HEK293 (cell line): ENCODE measurements at regions not wholly inside any gene's neighbourhood (a gene's known extent, or its start where the extent isn't known, plus 50 kb on each side); places are given as distances from the start of the nearest gene placed in this dataset.

Experiments used
- SCRT2 ChIP-seq: fragments of 450-650 bp; formaldehyde crosslinking; IDR thresholded peaks from 2 replicates; pipeline ENCODE4 v1.5.1; 2016; ENCODE audit warnings: missing biosample characterization, missing genetic modification characterization
- ZBTB20 ChIP-seq: fragments of 450-650 bp; formaldehyde crosslinking; IDR thresholded peaks from 2 replicates; pipeline ENCODE4 v1.5.1; 2016; ENCODE audit warnings: missing biosample characterization, missing genetic modification characterization
- ZBTB7A ChIP-seq: fragments of 450-650 bp; formaldehyde crosslinking; IDR thresholded peaks from 2 replicates; pipeline ENCODE4 v1.5.1; 2016; ENCODE audit warnings: low read depth, missing biosample characterization, missing genetic modification characterization
- ZFP41 ChIP-seq: fragments of 450-650 bp; formaldehyde crosslinking; IDR thresholded peaks from 2 replicates; pipeline ENCODE4 v1.5.1; 2016; ENCODE audit warnings: missing biosample characterization, missing genetic modification characterization, borderline replicate concordance
- ZNF146 ChIP-seq: fragments of 450-650 bp; formaldehyde crosslinking; IDR thresholded peaks from 2 replicates; pipeline ENCODE4 v1.5.1; 2016; ENCODE audit warnings: missing biosample characterization, missing genetic modification characterization
- ZNF169 ChIP-seq: fragments of 450-650 bp; formaldehyde crosslinking; IDR thresholded peaks from 2 replicates; pipeline ENCODE4 v1.5.1; 2016; ENCODE audit warnings: missing biosample characterization, missing genetic modification characterization
- ZNF24 ChIP-seq: fragments of 450-650 bp; formaldehyde crosslinking; IDR thresholded peaks from 2 replicates; pipeline ENCODE4 v1.5.1; 2016; ENCODE audit warnings: missing biosample characterization, missing genetic modification characterization
- ZNF311 ChIP-seq: fragments of 450-650 bp; formaldehyde crosslinking; IDR thresholded peaks from 2 replicates; pipeline ENCODE4 v1.5.1; 2017; ENCODE audit warnings: missing biosample characterization, missing genetic modification characterization, borderline replicate concordance
- ZNF350 ChIP-seq: fragments of 450-650 bp; formaldehyde crosslinking; IDR thresholded peaks from 2 replicates; pipeline ENCODE4 v1.5.0; 2017; ENCODE audit warnings: missing biosample characterization, mild to moderate bottlenecking, missing genetic modification characterization
- ZNF423 ChIP-seq: fragments of 450-650 bp; formaldehyde crosslinking; IDR thresholded peaks from 2 replicates; pipeline ENCODE4 v1.5.1; 2016; ENCODE audit warnings: missing biosample characterization, missing genetic modification characterization
- ZNF529 ChIP-seq: fragments of 450-650 bp; formaldehyde crosslinking; IDR thresholded peaks from 2 replicates; pipeline ENCODE4 v1.5.1; 2017; ENCODE audit warnings: missing genetic modification characterization, missing biosample characterization; ENCODE audit not compliant: insufficient replicate concordance
- ZNF596 ChIP-seq: fragments of 450-650 bp; IDR thresholded peaks from 2 replicates; pipeline ENCODE4 v1.5.0; 2018; ENCODE audit warnings: missing biosample characterization, mild to moderate bottlenecking, missing genetic modification characterization, moderate library complexity
- ZNF621 ChIP-seq: fragments of 450-650 bp; formaldehyde crosslinking; IDR thresholded peaks from 2 replicates; pipeline ENCODE4 v1.5.1; 2017; ENCODE audit warnings: missing biosample characterization, missing genetic modification characterization
- ZNF660 ChIP-seq: fragments of 450-650 bp; IDR thresholded peaks from 2 replicates; pipeline ENCODE4 v1.5.1; 2018; ENCODE audit warnings: missing biosample characterization, mild to moderate bottlenecking, missing genetic modification characterization
- ZXDB ChIP-seq: fragments of 450-650 bp; formaldehyde crosslinking; IDR thresholded peaks from 2 replicates; pipeline ENCODE4 v1.5.1; 2016; ENCODE audit warnings: missing biosample characterization, missing genetic modification characterization
- TF ChIP-seq, protein P1 (sequence below): fragments of 450-650 bp; formaldehyde crosslinking; IDR thresholded peaks from 2 replicates; pipeline ENCODE4 v1.5.1; 2017; ENCODE audit warnings: missing biosample characterization, missing genetic modification characterization
- TF ChIP-seq, protein P2 (sequence below): fragments of 450-650 bp; IDR thresholded peaks from 2 replicates; pipeline ENCODE4 v1.5.1; 2018; ENCODE audit warnings: missing biosample characterization, mild to moderate bottlenecking, missing genetic modification characterization
- TF ChIP-seq, protein P3 (sequence below): fragments of 450-650 bp; formaldehyde crosslinking; IDR thresholded peaks from 2 replicates; pipeline ENCODE4 v1.5.1; 2017; ENCODE audit warnings: missing biosample characterization, missing genetic modification characterization
- TF ChIP-seq, protein P4 (sequence below): fragments of 450-650 bp; formaldehyde crosslinking; IDR thresholded peaks from 2 replicates; pipeline ENCODE4 v1.5.1; 2016; ENCODE audit warnings: missing biosample characterization, missing genetic modification characterization
- TF ChIP-seq, protein P5 (sequence below): fragments of 450-650 bp; formaldehyde crosslinking; IDR thresholded peaks from 2 replicates; pipeline ENCODE4 v1.5.1; 2016; ENCODE audit warnings: missing biosample characterization, missing genetic modification characterization
- TF ChIP-seq, protein P6 (sequence below): fragments of 450-650 bp; formaldehyde crosslinking; IDR thresholded peaks from 2 replicates; pipeline ENCODE4 v1.5.1; 2016; ENCODE audit warnings: missing biosample characterization, missing genetic modification characterization
- TF ChIP-seq, protein P7 (sequence below): fragments of 450-650 bp; formaldehyde crosslinking; IDR thresholded peaks from 2 replicates; pipeline ENCODE4 v1.5.1; 2016; ENCODE audit warnings: missing biosample characterization, missing genetic modification characterization, low read depth
- TF ChIP-seq, protein P8 (sequence below): fragments of 450-650 bp; formaldehyde crosslinking; IDR thresholded peaks from 2 replicates; pipeline ENCODE4 v1.5.1; 2016; ENCODE audit warnings: missing biosample characterization, missing genetic modification characterization
- TF ChIP-seq, protein P9 (sequence below): fragments of 450-650 bp; formaldehyde crosslinking; IDR thresholded peaks from 2 replicates; pipeline ENCODE4 v1.5.1; 2016; ENCODE audit warnings: missing biosample characterization, missing genetic modification characterization
- TF ChIP-seq, protein P10 (sequence below): fragments of 450-650 bp; formaldehyde crosslinking; IDR thresholded peaks from 2 replicates; pipeline ENCODE4 v1.5.1; 2016; ENCODE audit warnings: missing biosample characterization, missing genetic modification characterization

DNA sequence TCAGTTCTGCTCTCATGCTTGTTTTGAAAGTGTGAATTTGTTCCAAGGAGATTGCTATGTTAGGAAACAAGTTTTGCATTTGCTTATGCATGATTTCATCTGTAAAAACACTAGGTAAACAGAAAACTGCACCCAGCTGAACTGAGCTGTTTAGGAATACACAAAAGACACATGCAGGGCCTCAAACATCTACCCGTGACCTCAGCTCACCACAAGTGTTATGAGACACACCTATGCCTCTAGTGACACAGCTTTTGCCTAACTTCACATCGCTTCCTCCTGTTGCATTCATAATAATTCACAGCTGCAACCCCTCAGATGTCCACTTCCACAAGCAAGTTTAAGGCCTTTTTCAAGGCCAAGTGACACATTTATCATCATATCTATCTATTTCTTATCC lies 98.0 kb upstream of the SLC24A3 start (continued):
- TF ChIP-seq, protein P1, sequence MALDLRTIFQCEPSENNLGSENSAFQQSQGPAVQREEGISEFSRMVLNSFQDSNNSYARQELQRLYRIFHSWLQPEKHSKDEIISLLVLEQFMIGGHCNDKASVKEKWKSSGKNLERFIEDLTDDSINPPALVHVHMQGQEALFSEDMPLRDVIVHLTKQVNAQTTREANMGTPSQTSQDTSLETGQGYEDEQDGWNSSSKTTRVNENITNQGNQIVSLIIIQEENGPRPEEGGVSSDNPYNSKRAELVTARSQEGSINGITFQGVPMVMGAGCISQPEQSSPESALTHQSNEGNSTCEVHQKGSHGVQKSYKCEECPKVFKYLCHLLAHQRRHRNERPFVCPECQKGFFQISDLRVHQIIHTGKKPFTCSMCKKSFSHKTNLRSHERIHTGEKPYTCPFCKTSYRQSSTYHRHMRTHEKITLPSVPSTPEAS = no peak
- TF ChIP-seq ZNF24 (no peak), ZNF660 (tag by site-specific recombination) (no peak), ZNF146 (tag by site-specific recombination) (no peak), ZNF596 (tag by site-specific recombination) (no peak), SCRT2 (tag by site-specific recombination) (peak; percentile 62; the same call in 1 of the 2 replicates), ZNF621 (tag by site-specific recombination) (no peak), ZFP41 (tag by site-specific recombination) (no peak), ZNF423 (tag by site-specific recombination) (no peak), ZNF169 (tag by site-specific recombination) (no peak), ZNF350 (no peak), ZXDB (tag by site-specific recombination) (no peak), ZBTB7A (tag by site-specific recombination) (no peak), ZBTB20 (tag by site-specific recombination) (peak; percentile 31; the same call in 1 of the 2 replicates), ZNF529 (tag by site-specific recombination) (no peak), ZNF311 (tag by site-specific recombination) (no peak)
- TF ChIP-seq, protein P2, sequence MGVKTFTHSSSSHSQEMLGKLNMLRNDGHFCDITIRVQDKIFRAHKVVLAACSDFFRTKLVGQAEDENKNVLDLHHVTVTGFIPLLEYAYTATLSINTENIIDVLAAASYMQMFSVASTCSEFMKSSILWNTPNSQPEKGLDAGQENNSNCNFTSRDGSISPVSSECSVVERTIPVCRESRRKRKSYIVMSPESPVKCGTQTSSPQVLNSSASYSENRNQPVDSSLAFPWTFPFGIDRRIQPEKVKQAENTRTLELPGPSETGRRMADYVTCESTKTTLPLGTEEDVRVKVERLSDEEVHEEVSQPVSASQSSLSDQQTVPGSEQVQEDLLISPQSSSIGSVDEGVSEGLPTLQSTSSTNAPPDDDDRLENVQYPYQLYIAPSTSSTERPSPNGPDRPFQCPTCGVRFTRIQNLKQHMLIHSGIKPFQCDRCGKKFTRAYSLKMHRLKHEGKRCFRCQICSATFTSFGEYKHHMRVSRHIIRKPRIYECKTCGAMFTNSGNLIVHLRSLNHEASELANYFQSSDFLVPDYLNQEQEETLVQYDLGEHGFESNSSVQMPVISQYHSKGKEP (tag by site-specific recombination) = peak; percentile 30; the same call in 1 of the 2 replicates
- TF ChIP-seq, protein P3, sequence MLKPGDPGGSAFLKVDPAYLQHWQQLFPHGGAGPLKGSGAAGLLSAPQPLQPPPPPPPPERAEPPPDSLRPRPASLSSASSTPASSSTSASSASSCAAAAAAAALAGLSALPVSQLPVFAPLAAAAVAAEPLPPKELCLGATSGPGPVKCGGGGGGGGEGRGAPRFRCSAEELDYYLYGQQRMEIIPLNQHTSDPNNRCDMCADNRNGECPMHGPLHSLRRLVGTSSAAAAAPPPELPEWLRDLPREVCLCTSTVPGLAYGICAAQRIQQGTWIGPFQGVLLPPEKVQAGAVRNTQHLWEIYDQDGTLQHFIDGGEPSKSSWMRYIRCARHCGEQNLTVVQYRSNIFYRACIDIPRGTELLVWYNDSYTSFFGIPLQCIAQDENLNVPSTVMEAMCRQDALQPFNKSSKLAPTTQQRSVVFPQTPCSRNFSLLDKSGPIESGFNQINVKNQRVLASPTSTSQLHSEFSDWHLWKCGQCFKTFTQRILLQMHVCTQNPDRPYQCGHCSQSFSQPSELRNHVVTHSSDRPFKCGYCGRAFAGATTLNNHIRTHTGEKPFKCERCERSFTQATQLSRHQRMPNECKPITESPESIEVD (tag by site-specific recombination) = peak; percentile 69
- TF ChIP-seq, protein P4, sequence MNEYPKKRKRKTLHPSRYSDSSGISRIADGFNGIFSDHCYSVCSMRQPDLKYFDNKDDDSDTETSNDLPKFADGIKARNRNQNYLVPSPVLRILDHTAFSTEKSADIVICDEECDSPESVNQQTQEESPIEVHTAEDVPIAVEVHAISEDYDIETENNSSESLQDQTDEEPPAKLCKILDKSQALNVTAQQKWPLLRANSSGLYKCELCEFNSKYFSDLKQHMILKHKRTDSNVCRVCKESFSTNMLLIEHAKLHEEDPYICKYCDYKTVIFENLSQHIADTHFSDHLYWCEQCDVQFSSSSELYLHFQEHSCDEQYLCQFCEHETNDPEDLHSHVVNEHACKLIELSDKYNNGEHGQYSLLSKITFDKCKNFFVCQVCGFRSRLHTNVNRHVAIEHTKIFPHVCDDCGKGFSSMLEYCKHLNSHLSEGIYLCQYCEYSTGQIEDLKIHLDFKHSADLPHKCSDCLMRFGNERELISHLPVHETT (tag by site-specific recombination) = no peak
- TF ChIP-seq, protein P5, sequence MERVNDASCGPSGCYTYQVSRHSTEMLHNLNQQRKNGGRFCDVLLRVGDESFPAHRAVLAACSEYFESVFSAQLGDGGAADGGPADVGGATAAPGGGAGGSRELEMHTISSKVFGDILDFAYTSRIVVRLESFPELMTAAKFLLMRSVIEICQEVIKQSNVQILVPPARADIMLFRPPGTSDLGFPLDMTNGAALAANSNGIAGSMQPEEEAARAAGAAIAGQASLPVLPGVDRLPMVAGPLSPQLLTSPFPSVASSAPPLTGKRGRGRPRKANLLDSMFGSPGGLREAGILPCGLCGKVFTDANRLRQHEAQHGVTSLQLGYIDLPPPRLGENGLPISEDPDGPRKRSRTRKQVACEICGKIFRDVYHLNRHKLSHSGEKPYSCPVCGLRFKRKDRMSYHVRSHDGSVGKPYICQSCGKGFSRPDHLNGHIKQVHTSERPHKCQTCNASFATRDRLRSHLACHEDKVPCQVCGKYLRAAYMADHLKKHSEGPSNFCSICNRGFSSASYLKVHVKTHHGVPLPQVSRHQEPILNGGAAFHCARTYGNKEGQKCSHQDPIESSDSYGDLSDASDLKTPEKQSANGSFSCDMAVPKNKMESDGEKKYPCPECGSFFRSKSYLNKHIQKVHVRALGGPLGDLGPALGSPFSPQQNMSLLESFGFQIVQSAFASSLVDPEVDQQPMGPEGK (tag by site-specific recombination) = no peak
- TF ChIP-seq, protein P6, sequence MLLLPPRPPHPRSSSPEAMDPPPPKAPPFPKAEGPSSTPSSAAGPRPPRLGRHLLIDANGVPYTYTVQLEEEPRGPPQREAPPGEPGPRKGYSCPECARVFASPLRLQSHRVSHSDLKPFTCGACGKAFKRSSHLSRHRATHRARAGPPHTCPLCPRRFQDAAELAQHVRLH (tag by site-specific recombination) = no peak
- TF ChIP-seq, protein P7, sequence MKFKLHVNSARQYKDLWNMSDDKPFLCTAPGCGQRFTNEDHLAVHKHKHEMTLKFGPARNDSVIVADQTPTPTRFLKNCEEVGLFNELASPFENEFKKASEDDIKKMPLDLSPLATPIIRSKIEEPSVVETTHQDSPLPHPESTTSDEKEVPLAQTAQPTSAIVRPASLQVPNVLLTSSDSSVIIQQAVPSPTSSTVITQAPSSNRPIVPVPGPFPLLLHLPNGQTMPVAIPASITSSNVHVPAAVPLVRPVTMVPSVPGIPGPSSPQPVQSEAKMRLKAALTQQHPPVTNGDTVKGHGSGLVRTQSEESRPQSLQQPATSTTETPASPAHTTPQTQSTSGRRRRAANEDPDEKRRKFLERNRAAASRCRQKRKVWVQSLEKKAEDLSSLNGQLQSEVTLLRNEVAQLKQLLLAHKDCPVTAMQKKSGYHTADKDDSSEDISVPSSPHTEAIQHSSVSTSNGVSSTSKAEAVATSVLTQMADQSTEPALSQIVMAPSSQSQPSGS (tag by site-specific recombination) = no peak
- TF ChIP-seq, protein P8, sequence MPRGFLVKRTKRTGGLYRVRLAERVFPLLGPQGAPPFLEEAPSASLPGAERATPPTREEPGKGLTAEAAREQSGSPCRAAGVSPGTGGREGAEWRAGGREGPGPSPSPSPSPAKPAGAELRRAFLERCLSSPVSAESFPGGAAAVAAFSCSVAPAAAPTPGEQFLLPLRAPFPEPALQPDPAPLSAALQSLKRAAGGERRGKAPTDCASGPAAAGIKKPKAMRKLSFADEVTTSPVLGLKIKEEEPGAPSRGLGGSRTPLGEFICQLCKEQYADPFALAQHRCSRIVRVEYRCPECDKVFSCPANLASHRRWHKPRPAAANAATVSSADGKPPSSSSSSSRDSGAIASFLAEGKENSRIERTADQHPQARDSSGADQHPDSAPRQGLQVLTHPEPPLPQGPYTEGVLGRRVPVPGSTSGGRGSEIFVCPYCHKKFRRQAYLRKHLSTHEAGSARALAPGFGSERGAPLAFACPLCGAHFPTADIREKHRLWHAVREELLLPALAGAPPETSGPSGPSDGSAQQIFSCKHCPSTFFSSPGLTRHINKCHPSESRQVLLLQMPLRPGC (tag by site-specific recombination) = no peak
- TF ChIP-seq, protein P9, sequence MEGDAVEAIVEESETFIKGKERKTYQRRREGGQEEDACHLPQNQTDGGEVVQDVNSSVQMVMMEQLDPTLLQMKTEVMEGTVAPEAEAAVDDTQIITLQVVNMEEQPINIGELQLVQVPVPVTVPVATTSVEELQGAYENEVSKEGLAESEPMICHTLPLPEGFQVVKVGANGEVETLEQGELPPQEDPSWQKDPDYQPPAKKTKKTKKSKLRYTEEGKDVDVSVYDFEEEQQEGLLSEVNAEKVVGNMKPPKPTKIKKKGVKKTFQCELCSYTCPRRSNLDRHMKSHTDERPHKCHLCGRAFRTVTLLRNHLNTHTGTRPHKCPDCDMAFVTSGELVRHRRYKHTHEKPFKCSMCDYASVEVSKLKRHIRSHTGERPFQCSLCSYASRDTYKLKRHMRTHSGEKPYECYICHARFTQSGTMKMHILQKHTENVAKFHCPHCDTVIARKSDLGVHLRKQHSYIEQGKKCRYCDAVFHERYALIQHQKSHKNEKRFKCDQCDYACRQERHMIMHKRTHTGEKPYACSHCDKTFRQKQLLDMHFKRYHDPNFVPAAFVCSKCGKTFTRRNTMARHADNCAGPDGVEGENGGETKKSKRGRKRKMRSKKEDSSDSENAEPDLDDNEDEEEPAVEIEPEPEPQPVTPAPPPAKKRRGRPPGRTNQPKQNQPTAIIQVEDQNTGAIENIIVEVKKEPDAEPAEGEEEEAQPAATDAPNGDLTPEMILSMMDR (tag by site-specific recombination) = no peak
- TF ChIP-seq, protein P10, sequence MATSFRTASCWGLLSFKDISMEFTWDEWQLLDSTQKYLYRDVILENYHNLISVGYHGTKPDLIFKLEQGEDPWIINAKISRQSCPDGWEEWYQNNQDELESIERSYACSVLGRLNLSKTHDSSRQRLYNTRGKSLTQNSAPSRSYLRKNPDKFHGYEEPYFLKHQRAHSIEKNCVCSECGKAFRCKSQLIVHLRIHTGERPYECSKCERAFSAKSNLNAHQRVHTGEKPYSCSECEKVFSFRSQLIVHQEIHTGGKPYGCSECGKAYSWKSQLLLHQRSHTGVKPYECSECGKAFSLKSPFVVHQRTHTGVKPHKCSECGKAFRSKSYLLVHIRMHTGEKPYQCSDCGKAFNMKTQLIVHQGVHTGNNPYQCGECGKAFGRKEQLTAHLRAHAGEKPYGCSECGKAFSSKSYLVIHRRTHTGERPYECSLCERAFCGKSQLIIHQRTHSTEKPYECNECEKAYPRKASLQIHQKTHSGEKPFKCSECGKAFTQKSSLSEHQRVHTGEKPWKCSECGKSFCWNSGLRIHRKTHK (tag by site-specific recombination) = no peak
